H9 (cell line): ENCODE measurements at regions not wholly inside any gene's neighbourhood (a gene's known extent, or its start where the extent isn't known, plus 50 kb on each side); places are given as distances from the start of the nearest gene placed in this dataset.
"Not testable (repeated sequence)": the region's sequence is repeated elsewhere in the genome, so short reads cannot be mapped to it uniquely, and the experiment has no call there.

Experiments
- DNase-seq: peaks from one replicate; pipeline ENCODE4 v3.0.0-alpha.2; 2017
- H2AFZ ChIP-seq: one replicate; pipeline ENCODE4 v1.6.1; 2013; ENCODE audit warnings: mild to moderate bottlenecking, low read length, control low read depth, moderate library complexity
- H2AK5ac ChIP-seq: 2 replicates; pipeline ENCODE4 v1.6.1; 2013; ENCODE audit warnings: low read length, control low read depth, mixed read lengths; ENCODE audit not compliant: insufficient read length
- H2BK120ac ChIP-seq: one replicate; pipeline ENCODE4 v1.6.1; 2013; ENCODE audit warnings: low read depth, mild to moderate bottlenecking, low read length, control low read depth, inconsistent platforms; ENCODE audit not compliant: poor library complexity, severe bottlenecking
- H2BK12ac ChIP-seq: 2 replicates; pipeline ENCODE4 v1.6.1; 2013; ENCODE audit warnings: low read length, control low read depth, mixed read lengths, low read depth; ENCODE audit not compliant: insufficient read length
- H2BK15ac ChIP-seq: 2 replicates; pipeline ENCODE4 v1.6.1; 2013; ENCODE audit warnings: low read depth, low read length, control low read depth
- H2BK20ac ChIP-seq: one replicate; pipeline ENCODE4 v1.6.1; 2013; ENCODE audit warnings: low read depth, mild to moderate bottlenecking, low read length, control low read depth, inconsistent platforms; ENCODE audit not compliant: poor library complexity, severe bottlenecking
- H2BK5ac ChIP-seq: 2 replicates; pipeline ENCODE4 v1.6.1; 2013; ENCODE audit warnings: low read length, control low read depth, mixed read lengths; ENCODE audit not compliant: insufficient read length
- H3K14ac ChIP-seq: 2 replicates; pipeline ENCODE4 v1.6.1; 2013; ENCODE audit warnings: low read length, control low read depth; ENCODE audit not compliant: insufficient read depth
- H3K18ac ChIP-seq: 2 replicates; pipeline ENCODE4 v1.6.1; 2013; ENCODE audit warnings: low read depth, mild to moderate bottlenecking, mixed read lengths, low read length, control low read depth; ENCODE audit not compliant: insufficient read length
- H3K23ac ChIP-seq: 2 replicates; pipeline ENCODE4 v1.6.1; 2013; ENCODE audit warnings: low read length, control low read depth, mixed read lengths, low read depth; ENCODE audit not compliant: insufficient read length
- H3K23me2 ChIP-seq: 2 replicates; pipeline ENCODE4 v1.6.1; 2013; ENCODE audit warnings: low read depth, mild to moderate bottlenecking, mixed read lengths, low read length, control low read depth; ENCODE audit not compliant: insufficient read length, poor library complexity, severe bottlenecking
- H3K27ac ChIP-seq: 2 replicates; pipeline ENCODE4 v1.5.1; 2013; ENCODE audit warnings: low read length, control low read depth, mixed read lengths, low read depth; ENCODE audit not compliant: insufficient read length
- H3K27me3 ChIP-seq: 2 replicates; pipeline ENCODE4 v1.6.1; 2013; ENCODE audit warnings: low read length, control low read depth, inconsistent platforms; ENCODE audit not compliant: insufficient read depth
- H3K4ac ChIP-seq: 2 replicates; pipeline ENCODE4 v1.6.1; 2013; ENCODE audit warnings: low read depth, mild to moderate bottlenecking, control low read depth, inconsistent platforms, low read length, moderate library complexity
- H3K4me1 ChIP-seq: 2 replicates; pipeline ENCODE4 v1.6.1; 2013; ENCODE audit warnings: low read length, control low read depth, inconsistent platforms; ENCODE audit not compliant: insufficient read depth
- H3K4me2 ChIP-seq: 2 replicates; pipeline ENCODE4 v1.6.1; 2013; ENCODE audit warnings: low read length, control low read depth, mixed read lengths; ENCODE audit not compliant: insufficient read length, insufficient read depth
- H3K56ac ChIP-seq: 2 replicates; pipeline ENCODE4 v1.6.1; 2013; ENCODE audit warnings: low read depth, mild to moderate bottlenecking, mixed read lengths, low read length, control low read depth; ENCODE audit not compliant: insufficient read length
- H3K79me1 ChIP-seq: 2 replicates; pipeline ENCODE4 v1.6.1; 2013; ENCODE audit warnings: low read depth, mild to moderate bottlenecking, moderate library complexity, low read length, control low read depth, inconsistent platforms; ENCODE audit not compliant: insufficient read depth, poor library complexity, severe bottlenecking
- H3K79me2 ChIP-seq: 2 replicates; pipeline ENCODE4 v1.6.1; 2013; ENCODE audit warnings: low read length, control low read depth, inconsistent platforms; ENCODE audit not compliant: insufficient read depth
- H3K9ac ChIP-seq: 2 replicates; pipeline ENCODE4 v1.6.1; 2013; ENCODE audit warnings: low read length, control low read depth, mixed read lengths; ENCODE audit not compliant: insufficient read length; ENCODE audit errors: extremely low read depth
- H3K9me3 ChIP-seq: one replicate; pipeline ENCODE4 v1.6.1; 2013; ENCODE audit warnings: low read depth, low read length, inconsistent platforms; ENCODE audit not compliant: control insufficient read depth
- H3T11ph ChIP-seq: one replicate; pipeline ENCODE4 v1.6.1; 2013; ENCODE audit warnings: mild to moderate bottlenecking, low read length, control low read depth, inconsistent platforms
- H4K20me1 ChIP-seq: one replicate; pipeline ENCODE4 v1.6.1; 2013; ENCODE audit not compliant: control insufficient read depth, insufficient read length, insufficient read depth
- H4K5ac ChIP-seq: 2 replicates; pipeline ENCODE4 v1.6.1; 2013; ENCODE audit warnings: low read depth, mild to moderate bottlenecking, mixed read lengths, low read length, control low read depth; ENCODE audit not compliant: insufficient read length
- H4K8ac ChIP-seq: replicated peaks from 2 replicates; pipeline ENCODE4 v1.6.1; 2013; ENCODE audit warnings: low read length, control low read depth, mixed read lengths, low read depth; ENCODE audit not compliant: insufficient read length
- H4K91ac ChIP-seq: 2 replicates; pipeline ENCODE4 v1.6.1; 2013; ENCODE audit warnings: low read depth, mild to moderate bottlenecking, moderate library complexity, mixed read lengths, low read length, control low read depth; ENCODE audit not compliant: insufficient read length
- H3K27ac Mint-ChIP-seq, 3 experiments: 2 replicates in 2 of 3; 3 replicates in 1 of 3; pipeline ENCODE4 v1.8.0; 2020 to 2021; ENCODE audit warnings: mixed read lengths in 3 of 3, mild to moderate bottlenecking in 1 of 3, moderate library complexity in 1 of 3
- H3K27me3 Mint-ChIP-seq: 2 replicates; pipeline ENCODE4 v1.8.0; 2021; ENCODE audit warnings: low read depth, mild to moderate bottlenecking, moderate library complexity, mixed read lengths
- H3K36me3 Mint-ChIP-seq, 3 experiments: 2 replicates in 2 of 3; 3 replicates in 1 of 3; pipeline ENCODE4 v1.8.0; 2020 to 2021; ENCODE audit warnings: low read depth in 3 of 3, mixed read lengths in 3 of 3; ENCODE audit not compliant: insufficient read depth in 1 of 3
- H3K4me1 Mint-ChIP-seq, 2 experiments: 2 replicates each; pipeline ENCODE4 v1.8.0; 2020; ENCODE audit warnings: mixed read lengths in 2 of 2
- H3K4me3 Mint-ChIP-seq, 2 experiments: 2 replicates in 1 of 2; 3 replicates in 1 of 2; pipeline ENCODE4 v1.8.0; 2020 to 2021; ENCODE audit warnings: mild to moderate bottlenecking in 2 of 2, mixed read lengths in 2 of 2, moderate library complexity in 1 of 2
- H3K9me3 Mint-ChIP-seq, 2 experiments: 2 replicates in 1 of 2; 3 replicates in 1 of 2; pipeline ENCODE4 v1.8.0; 2020; ENCODE audit warnings: mild to moderate bottlenecking in 2 of 2, mixed read lengths in 2 of 2, moderate library complexity in 1 of 2
- WGBS: extraction: QIAGEN DNeasy Blood & Tissue Kit; methylation state at CpG from one replicate; pipeline ENCODE4 v1.1.7; 2013; ENCODE audit warnings: missing lambda C conversion rate, low lambda C conversion rate, mixed read lengths; ENCODE audit not compliant: insufficient read length; ENCODE audit errors: extremely low coverage; 5-methylcytosine and 5-hydroxymethylcytosine counted together

DNA sequence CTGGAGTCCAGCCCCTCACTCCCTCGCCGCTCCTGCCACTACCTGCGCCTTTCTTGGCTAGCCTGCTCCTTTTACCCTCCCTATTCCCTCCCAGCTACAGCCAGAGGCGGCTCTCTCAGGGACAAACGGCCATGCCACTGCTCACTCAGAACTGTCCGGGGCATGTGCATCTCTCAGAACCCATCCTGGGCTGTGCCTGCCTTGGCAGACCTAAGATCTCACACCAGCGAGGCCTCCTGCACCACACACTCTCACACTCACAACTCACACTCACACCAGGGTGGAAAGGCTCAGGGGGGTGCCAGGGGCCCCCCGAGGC lies 180.3 kb downstream of the TMEM121 start:
- Mint-ChIP-seq H3K36me3 (peaks cover 9 to 17% (median 15%) of the 10 kb centered on the region in 3 experiments; a peak in 6 of 7 replicates), H3K9me3 (peaks cover 61 to 76% of the 10 kb centered on the region in 2 experiments)
- not testable (repeated sequence) for H3K4ac ChIP-seq, H3K56ac ChIP-seq, H2BK20ac ChIP-seq, H3K27me3 ChIP-seq, H3K79me2 ChIP-seq, H3K27ac Mint-ChIP-seq, H3K4me1 Mint-ChIP-seq, DNase-seq, H3K14ac ChIP-seq, H3K23me2 ChIP-seq, H2BK12ac ChIP-seq, H2BK5ac ChIP-seq, H3K23ac ChIP-seq, H3K4me3 Mint-ChIP-seq, H2AK5ac ChIP-seq, H4K20me1 ChIP-seq, H4K91ac ChIP-seq, H2BK120ac ChIP-seq, H3T11ph ChIP-seq, H3K9ac ChIP-seq, H3K27ac ChIP-seq, H3K18ac ChIP-seq, H4K5ac ChIP-seq, H3K79me1 ChIP-seq, H4K8ac ChIP-seq, H3K27me3 Mint-ChIP-seq, H3K4me2 ChIP-seq, H2BK15ac ChIP-seq, H3K4me1 ChIP-seq, H2AFZ ChIP-seq
- peaks cover 50% of the 10 kb centered on the region for H3K9me3 ChIP-seq
- no CpG with 5 or more reads among the region's 8 CpGs for WGBS

DNA sequence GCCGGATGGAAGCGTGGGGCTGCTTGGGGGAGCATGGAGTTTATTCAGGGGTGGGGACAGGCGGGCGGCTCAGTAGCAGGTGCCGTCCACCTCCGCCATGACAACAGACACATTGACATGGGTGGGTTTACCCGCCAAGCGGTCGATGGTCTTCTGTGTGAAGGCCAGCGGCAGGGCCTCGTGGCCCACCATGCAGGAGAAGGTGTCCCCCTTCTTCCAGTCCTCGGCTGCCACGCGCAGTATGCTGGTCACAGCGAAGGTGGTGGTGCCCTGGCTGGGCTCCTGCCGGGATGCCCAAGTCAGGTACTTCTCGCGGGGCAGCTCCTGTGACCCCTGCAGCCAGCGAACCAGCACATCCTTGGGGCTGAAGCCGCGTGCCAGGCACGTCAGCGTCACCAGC lies 180.7 kb downstream of the TMEM121 start:
- peaks cover 49% of the 10 kb centered on the region for H3K9me3 ChIP-seq
- not testable (repeated sequence) for H3K4me1 Mint-ChIP-seq, H3K9ac ChIP-seq, H3T11ph ChIP-seq, H3K4ac ChIP-seq, H2BK15ac ChIP-seq, H2BK12ac ChIP-seq, H3K79me2 ChIP-seq, H2BK20ac ChIP-seq, H3K23ac ChIP-seq, H3K23me2 ChIP-seq, H3K27me3 Mint-ChIP-seq, H3K27me3 ChIP-seq, H2AK5ac ChIP-seq, DNase-seq, H3K4me3 Mint-ChIP-seq, H4K5ac ChIP-seq, H3K79me1 ChIP-seq, H3K18ac ChIP-seq, H3K27ac ChIP-seq, H4K8ac ChIP-seq, H4K91ac ChIP-seq, H3K4me1 ChIP-seq, H2AFZ ChIP-seq, H2BK120ac ChIP-seq, H3K56ac ChIP-seq, H4K20me1 ChIP-seq, H2BK5ac ChIP-seq, H3K14ac ChIP-seq, H3K4me2 ChIP-seq, H3K27ac Mint-ChIP-seq
- peaks cover 59 to 76% of the 10 kb centered on the region in 2 experiments for H3K9me3 Mint-ChIP-seq
- no CpG with 5 or more reads among the region's 23 CpGs for WGBS
- H3K36me3 Mint-ChIP-seq, result peaks cover 8 to 13% (median 13%) of the 10 kb centered on the region in 3 experiments; a peak in 6 of 7 replicates
